AG04450 (cell line): ENCODE measurements at regions not wholly inside any gene's neighbourhood (a gene's known extent, or its start where the extent isn't known, plus 50 kb on each side); places are given as distances from the start of the nearest gene placed in this dataset.

ENCODE experiments used
- CTCF ChIA-PET: fragments of 300-600, 350-600 bp; formaldehyde crosslinking; extraction: SDS; loops from one replicate; lab custom pipeline; 2022; ENCODE audit warnings: antibody characterized with exemption, inconsistent platforms; lab: Charles Lee
- POLR2A ChIA-PET: fragments of 350-600 bp; formaldehyde crosslinking; extraction: SDS; loops from one replicate; lab custom pipeline; 2021; ENCODE audit warnings: antibody characterized with exemption, inconsistent platforms; lab: Yijun Ruan, JAX
- DNase-seq: peaks from one replicate; pipeline ENCODE4 v3.0.0-alpha.2; 2011; ENCODE audit warnings: low read depth, low spot score
- H3K27ac ChIP-seq: one replicate; pipeline ENCODE4 v1.5.1; 2012; ENCODE audit warnings: low read depth, low read length, control low read depth
- H3K27me3 ChIP-seq: one replicate; pipeline ENCODE4 v1.6.0; 2012; ENCODE audit warnings: low read length; ENCODE audit not compliant: control insufficient read depth, insufficient read depth
- H3K4me3 ChIP-seq: 2 replicates; pipeline ENCODE4 v1.5.1; 2011; ENCODE audit warnings: mild to moderate bottlenecking, low read depth, low read length, control low read depth
- H3K9me3 ChIP-seq: 2 replicates; pipeline ENCODE4 v1.5.1; 2012; ENCODE audit warnings: low read length; ENCODE audit not compliant: control insufficient read depth, insufficient read depth
- TF ChIP-seq, protein P1 (sequence below): IDR thresholded peaks from 2 replicates; pipeline ENCODE4 v1.5.1; 2011; ENCODE audit warnings: low read depth, low read length, control low read depth, inconsistent platforms

DNA sequence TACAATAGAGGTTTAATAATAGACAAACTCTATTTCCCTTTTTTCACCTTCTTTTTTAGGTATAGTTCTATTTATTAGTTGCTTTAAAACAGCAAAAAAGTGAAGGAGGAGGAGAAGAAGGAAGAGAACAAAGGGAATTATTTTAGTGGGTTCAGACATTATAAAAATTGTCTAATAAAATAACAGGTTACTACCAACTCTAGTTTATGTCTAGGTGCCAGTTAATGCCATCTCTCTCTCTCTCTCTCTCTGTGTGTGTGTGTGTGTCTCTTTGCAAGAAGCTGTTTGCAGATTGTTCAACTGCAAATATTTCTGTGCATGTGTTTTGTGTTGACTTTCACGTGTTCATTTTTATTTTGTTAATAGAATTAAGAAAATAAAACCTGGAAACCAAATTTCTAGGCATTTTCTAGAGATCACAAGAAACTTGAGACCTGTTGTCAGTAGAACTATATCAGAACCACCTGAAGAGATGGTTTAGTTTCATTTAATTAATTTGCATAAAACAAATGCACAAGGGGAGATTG is 313.5 kb upstream of the SGK1 start:
- no peak for DNase-seq
- no peaks in the 10 kb centered on the region for H3K27me3 ChIP-seq
- H3K27ac ChIP-seq: no peak overlapping the region
- ChIA-PET CTCF (no interaction called here), POLR2A (no interaction called here)
- TF ChIP-seq, protein P1, sequence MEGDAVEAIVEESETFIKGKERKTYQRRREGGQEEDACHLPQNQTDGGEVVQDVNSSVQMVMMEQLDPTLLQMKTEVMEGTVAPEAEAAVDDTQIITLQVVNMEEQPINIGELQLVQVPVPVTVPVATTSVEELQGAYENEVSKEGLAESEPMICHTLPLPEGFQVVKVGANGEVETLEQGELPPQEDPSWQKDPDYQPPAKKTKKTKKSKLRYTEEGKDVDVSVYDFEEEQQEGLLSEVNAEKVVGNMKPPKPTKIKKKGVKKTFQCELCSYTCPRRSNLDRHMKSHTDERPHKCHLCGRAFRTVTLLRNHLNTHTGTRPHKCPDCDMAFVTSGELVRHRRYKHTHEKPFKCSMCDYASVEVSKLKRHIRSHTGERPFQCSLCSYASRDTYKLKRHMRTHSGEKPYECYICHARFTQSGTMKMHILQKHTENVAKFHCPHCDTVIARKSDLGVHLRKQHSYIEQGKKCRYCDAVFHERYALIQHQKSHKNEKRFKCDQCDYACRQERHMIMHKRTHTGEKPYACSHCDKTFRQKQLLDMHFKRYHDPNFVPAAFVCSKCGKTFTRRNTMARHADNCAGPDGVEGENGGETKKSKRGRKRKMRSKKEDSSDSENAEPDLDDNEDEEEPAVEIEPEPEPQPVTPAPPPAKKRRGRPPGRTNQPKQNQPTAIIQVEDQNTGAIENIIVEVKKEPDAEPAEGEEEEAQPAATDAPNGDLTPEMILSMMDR: no peak
- no peak overlapping the region for H3K4me3 ChIP-seq
- no peaks in the 10 kb centered on the region; the same call in 1 of the 2 replicates for H3K9me3 ChIP-seq

DNA sequence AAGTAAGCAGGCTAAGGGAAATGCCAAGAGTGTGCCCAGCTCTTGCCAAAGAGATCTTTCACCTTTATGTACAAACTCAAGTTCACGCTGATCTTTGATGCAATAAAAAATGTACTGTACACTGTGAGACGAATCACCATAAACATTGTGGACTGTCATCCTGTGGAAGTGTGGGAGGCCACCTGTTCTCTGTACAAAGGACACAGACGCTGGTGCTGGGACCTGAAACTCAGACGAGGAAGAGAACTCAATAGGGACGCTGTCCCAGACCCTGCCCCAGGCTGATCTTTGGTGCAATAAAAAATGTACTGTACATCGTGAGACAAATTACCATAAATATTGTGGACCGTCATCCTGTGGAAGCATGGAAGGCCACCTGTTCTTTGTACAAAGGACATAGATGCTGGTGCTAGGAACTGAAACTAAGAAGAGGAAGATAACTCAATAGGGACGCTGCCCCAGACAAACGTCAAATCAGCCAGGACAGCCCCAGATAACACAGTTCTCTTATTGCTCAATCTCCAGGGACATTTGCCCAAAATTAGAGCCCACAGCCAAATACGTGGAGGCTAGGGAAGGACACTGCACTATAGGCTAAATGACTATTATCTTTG is 312.7 kb upstream of the SGK1 start:
- H3K27ac ChIP-seq: no peak overlapping the region
- no peaks in the 10 kb centered on the region; the same call in 1 of the 2 replicates for H3K9me3 ChIP-seq
- TF ChIP-seq, protein P1: no peak
- POLR2A ChIA-PET: no interaction called here
- DNase-seq: no peak
- no peaks in the 10 kb centered on the region for H3K27me3 ChIP-seq
- H3K4me3 ChIP-seq: no peak overlapping the region
- CTCF ChIA-PET: no interaction called here

DNA sequence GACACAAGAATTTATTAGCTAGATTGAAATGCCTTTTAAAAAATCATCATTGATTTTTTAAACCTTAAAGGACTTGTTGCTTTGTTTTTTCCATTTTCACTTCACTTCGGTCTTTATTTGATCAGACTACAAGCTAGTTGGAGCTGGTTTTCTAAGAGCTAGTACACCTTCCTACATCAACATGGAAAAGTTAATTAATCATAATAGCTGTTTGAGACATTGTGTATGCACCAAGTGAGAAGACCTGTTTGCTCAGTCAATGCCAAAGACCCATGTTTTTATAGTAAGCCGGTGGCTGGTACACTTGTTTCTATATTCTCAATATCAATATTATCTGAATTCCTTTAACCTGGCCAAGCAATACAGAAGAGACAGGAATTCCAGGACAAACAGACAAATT is 310.2 kb upstream of the SGK1 start:
- Histone ChIP-seq H3K27me3 (no peaks in the 10 kb centered on the region), H3K4me3 (no peak overlapping the region), H3K27ac (no peak overlapping the region), H3K9me3 (no peaks in the 10 kb centered on the region; the same call in 1 of the 2 replicates)
- no peak for DNase-seq
- CTCF ChIA-PET: interaction anchor here (0.9 to 1.4 kb wide), 2 partner anchors 12 to 18 kb away, joined by 3 to 5 read pairs; no protein-coding TSS in a partner anchor
- TF ChIP-seq, protein P1: no peak
- POLR2A ChIA-PET: no interaction called here

DNA sequence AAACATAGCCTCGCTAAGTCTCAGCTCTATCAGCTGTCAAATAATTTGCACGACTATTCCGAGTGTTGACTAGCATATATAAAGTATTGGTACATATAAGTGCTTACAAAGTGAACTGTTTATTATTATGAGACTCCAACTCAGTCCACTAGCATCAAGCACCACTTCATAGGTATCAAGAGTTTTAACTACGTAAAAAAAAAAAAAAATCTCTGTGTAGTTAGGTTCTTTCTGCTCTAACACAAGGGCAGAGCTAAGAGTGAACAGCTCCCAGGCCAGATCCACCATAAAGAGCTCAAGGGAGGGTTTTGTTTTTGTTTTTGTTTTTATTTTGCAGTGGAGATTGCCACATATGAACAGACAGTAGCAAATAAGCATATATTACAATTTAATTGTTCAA is 309.8 kb upstream of the SGK1 start:
- Histone ChIP-seq H3K9me3 (no peaks in the 10 kb centered on the region), H3K27ac (no peak overlapping the region), H3K27me3 (no peaks in the 10 kb centered on the region), H3K4me3 (no peak overlapping the region)
- no peak for DNase-seq
- TF ChIP-seq, protein P1: no peak
- ChIA-PET POLR2A (no interaction called here), CTCF (interaction anchor here (0.9 to 1.4 kb wide), 2 partner anchors 13 to 18 kb away, joined by 3 to 5 read pairs; no protein-coding TSS in a partner anchor)

DNA sequence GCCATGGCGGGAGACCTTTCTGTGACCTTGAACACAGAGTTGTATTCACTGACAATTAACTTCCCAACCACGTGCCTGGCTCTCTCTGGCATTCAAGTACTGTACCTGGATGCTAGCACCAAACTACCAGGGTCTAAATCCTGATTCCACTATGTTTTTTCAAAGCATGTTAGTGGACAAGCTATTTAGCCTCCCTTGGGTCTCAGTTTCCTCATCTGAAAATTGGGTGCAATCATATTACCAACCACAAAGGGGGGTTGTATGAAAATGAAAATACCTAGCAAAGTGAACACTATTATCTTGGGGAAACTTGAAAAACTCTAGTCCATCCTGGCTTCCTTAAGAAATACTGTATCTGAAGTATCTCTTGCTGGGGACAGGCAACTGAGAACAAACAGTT is 308.7 kb upstream of the SGK1 start:
- Histone ChIP-seq H3K27me3 (peaks cover 4% of the 10 kb centered on the region), H3K9me3 (no peaks in the 10 kb centered on the region), H3K4me3 (no peak overlapping the region), H3K27ac (no peak overlapping the region)
- TF ChIP-seq, protein P1: no peak
- CTCF ChIA-PET: no interaction called here
- no peak for DNase-seq
- POLR2A ChIA-PET: no interaction called here
